GM11168 (cell line): ENCODE measurements at regions not wholly inside any gene's neighbourhood (a gene's known extent, or its start where the extent isn't known, plus 50 kb on each side); places are given as distances from the start of the nearest gene placed in this dataset.

Experiments
- in situ Hi-C: fragments of 300-500 bp; cut with MboI; formaldehyde crosslinking; loops from one replicate; pipeline ENCODE4 v1.12.0; 2022; ENCODE audit warnings: low sequenced_read_pairs; ENCODE audit not compliant: unreplicated experiment

GRCh38 chr6:53974941-53975340 lies 136.3 kb upstream of the MLIP start:
- in situ Hi-C loops, result no loop called here

GRCh38 chr6:53975941-53976615 lies 135.2 kb upstream of the MLIP start:
- in situ Hi-C loops, result no loop called here

GRCh38 chr6:53977551-53977950 lies 133.7 kb upstream of the MLIP start:
- in situ Hi-C loops, result no loop called here

- in situ Hi-C loops, result loop anchor here (10.0 kb wide), 1 partner anchor 285 kb away; no protein-coding TSS in a partner anchor
Measured at GRCh38 chr6:53979468-53980067, 131.7 kb upstream of the MLIP start.

GRCh38 chr6:53982366-53983050 lies 128.7 kb upstream of the MLIP start:
- in situ Hi-C loops, result loop anchor here (10.0 kb wide), 1 partner anchor 282 kb away; no protein-coding TSS in a partner anchor

- in situ Hi-C loops, result loop anchor here (10.0 kb wide), 1 partner anchor 282 kb away; no protein-coding TSS in a partner anchor
Measured at GRCh38 chr6:53983301-53983700, 127.9 kb upstream of the MLIP start.

- in situ Hi-C loops, result loop anchor here (10.0 kb wide), 1 partner anchor 281 kb away; no protein-coding TSS in a partner anchor
Measured at GRCh38 chr6:53984163-53984562, 127.1 kb upstream of the MLIP start.

- in situ Hi-C loops, result loop anchor here (10.0 kb wide), 1 partner anchor 280 kb away; no protein-coding TSS in a partner anchor
Measured at GRCh38 chr6:53984581-53984980, 126.7 kb upstream of the MLIP start.

GRCh38 chr6:53985366-53985765 lies 125.9 kb upstream of the MLIP start:
- in situ Hi-C loops, result loop anchor here (10.0 kb wide), 1 partner anchor 279 kb away; no protein-coding TSS in a partner anchor

GRCh38 chr6:53986165-53986720 lies 125.0 kb upstream of the MLIP start:
- in situ Hi-C loops, result loop anchor here (10.0 kb wide), 1 partner anchor 279 kb away; no protein-coding TSS in a partner anchor

GRCh38 chr6:53986721-53987521 lies 124.3 kb upstream of the MLIP start:
- in situ Hi-C loops, result loop anchor here (10.0 kb wide), 1 partner anchor 278 kb away; no protein-coding TSS in a partner anchor

GRCh38 chr6:53987522-53987888 lies 123.7 kb upstream of the MLIP start:
- in situ Hi-C loops, result loop anchor here (10.0 kb wide), 1 partner anchor 277 kb away; no protein-coding TSS in a partner anchor

- in situ Hi-C loops, result loop anchor here (10.0 kb wide), 1 partner anchor 275 kb away; no protein-coding TSS in a partner anchor
Measured at GRCh38 chr6:53989504-53989903, 121.7 kb upstream of the MLIP start.

GRCh38 chr6:53992522-53992921 lies 118.7 kb upstream of the MLIP start:
- in situ Hi-C loops, result no loop called here

GRCh38 chr6:53994201-53994600 lies 117.0 kb upstream of the MLIP start:
- in situ Hi-C loops, result no loop called here

GRCh38 chr6:53995935-53996334 lies 115.3 kb upstream of the MLIP start:
- in situ Hi-C loops, result no loop called here

GRCh38 chr6:53998303-53998702 lies 112.9 kb upstream of the MLIP start:
- in situ Hi-C loops, result no loop called here

- in situ Hi-C loops, result no loop called here
Measured at GRCh38 chr6:53999088-53999755, 112.0 kb upstream of the MLIP start.

- in situ Hi-C loops, result no loop called here
Measured at GRCh38 chr6:54002116-54002515, 109.1 kb upstream of the MLIP start.
